Cardiac muscle cell (in vitro differentiated cells and primary cell): ENCODE measurements at regions not wholly inside any gene's neighbourhood (a gene's known extent, or its start where the extent isn't known, plus 50 kb on each side); places are given as distances from the start of the nearest gene placed in this dataset.
A peak's percentile ranks its signal among the peaks of the same experiment; 100 is the strongest.

Experiments
- DNase-seq, 2 donors: peaks; one replicate each; pipeline versions ENCODE4 v3.0.0 to v3.0.0-alpha.2; 2010 to 2017; ENCODE audit warnings: low read depth in 1 of 2, low spot score in 1 of 2
- H3K27ac ChIP-seq: fragments of 200-600 bp; sonication (generic); 2 replicates; pipeline ENCODE4 v1.5.1; 2016
- H3K27me3 ChIP-seq: fragments of 200-600 bp; sonication (generic); 2 replicates; pipeline ENCODE4 v1.6.0; 2016; ENCODE audit warnings: control low read depth
- H3K36me3 ChIP-seq: fragments of 200-600 bp; sonication (generic); 2 replicates; pipeline ENCODE4 v1.5.1; 2016; ENCODE audit warnings: control low read depth
- H3K4me1 ChIP-seq: fragments of 200-600 bp; sonication (generic); 2 replicates; pipeline ENCODE4 v1.8.1; 2017; ENCODE audit warnings: low read depth, mild to moderate bottlenecking, mixed run types
- H3K4me3 ChIP-seq: fragments of 200-600 bp; sonication (generic); 2 replicates; pipeline ENCODE4 v1.5.1; 2016; ENCODE audit warnings: mild to moderate bottlenecking
- H3K9me3 ChIP-seq: fragments of 200-600 bp; sonication (generic); 2 replicates; pipeline ENCODE4 v1.5.1; 2017; ENCODE audit warnings: low read depth, mild to moderate bottlenecking, control low read depth
- TF ChIP-seq, protein P1 (sequence below): IDR thresholded peaks from 2 replicates; pipeline ENCODE4 v1.5.1; 2012; ENCODE audit warnings: low read depth, mild to moderate bottlenecking, low read length

DNA sequence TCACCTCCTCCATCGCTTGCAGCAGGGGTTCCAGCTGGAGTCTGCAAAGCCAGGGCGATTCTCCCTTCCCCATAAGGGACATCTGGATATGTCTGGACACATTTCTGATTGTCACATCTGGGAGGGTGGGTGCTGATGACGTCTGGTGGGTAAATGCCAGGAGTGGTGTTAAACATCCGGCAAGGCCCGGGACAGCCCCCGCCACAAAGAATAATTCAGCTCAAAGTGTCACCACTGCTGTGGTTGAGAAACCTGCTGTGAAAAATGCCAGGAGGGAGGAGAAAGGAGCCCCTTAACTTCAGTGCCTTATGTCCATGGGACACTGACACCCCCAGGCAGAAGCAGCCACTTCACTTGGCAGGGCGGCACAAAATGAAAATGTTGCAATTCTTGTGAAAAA, 179.4 kb upstream of the SDK2 start:
- H3K27me3 ChIP-seq: no peaks in the 10 kb centered on the region
- DNase-seq: no peak
- H3K27ac ChIP-seq: no peak overlapping the region

DNA sequence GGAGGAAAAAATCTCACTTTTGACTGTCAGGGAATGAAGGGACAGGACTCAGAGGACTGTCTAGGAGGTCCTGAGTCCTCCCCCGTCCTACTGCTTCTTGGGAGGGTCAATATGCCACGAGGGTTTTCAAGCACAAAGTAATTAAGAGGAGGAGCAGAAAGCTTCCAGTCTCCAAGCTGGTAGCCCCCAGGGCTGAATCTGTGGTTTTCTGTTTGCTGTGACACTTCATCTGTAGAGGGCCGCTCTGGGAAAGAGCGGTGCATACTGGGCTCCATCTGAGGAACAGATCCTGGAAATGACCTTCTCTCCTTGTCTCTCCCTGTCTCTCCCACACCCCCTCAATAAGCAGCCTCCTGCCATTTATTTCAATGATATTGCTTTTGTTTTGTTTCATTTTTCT, 180.1 kb upstream of the SDK2 start:
- no peak overlapping the region for H3K27ac ChIP-seq
- peaks cover 4% of the 10 kb centered on the region for H3K4me1 ChIP-seq
- no peak for DNase-seq
- TF ChIP-seq, protein P1, sequence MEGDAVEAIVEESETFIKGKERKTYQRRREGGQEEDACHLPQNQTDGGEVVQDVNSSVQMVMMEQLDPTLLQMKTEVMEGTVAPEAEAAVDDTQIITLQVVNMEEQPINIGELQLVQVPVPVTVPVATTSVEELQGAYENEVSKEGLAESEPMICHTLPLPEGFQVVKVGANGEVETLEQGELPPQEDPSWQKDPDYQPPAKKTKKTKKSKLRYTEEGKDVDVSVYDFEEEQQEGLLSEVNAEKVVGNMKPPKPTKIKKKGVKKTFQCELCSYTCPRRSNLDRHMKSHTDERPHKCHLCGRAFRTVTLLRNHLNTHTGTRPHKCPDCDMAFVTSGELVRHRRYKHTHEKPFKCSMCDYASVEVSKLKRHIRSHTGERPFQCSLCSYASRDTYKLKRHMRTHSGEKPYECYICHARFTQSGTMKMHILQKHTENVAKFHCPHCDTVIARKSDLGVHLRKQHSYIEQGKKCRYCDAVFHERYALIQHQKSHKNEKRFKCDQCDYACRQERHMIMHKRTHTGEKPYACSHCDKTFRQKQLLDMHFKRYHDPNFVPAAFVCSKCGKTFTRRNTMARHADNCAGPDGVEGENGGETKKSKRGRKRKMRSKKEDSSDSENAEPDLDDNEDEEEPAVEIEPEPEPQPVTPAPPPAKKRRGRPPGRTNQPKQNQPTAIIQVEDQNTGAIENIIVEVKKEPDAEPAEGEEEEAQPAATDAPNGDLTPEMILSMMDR: no peak
- H3K27me3 ChIP-seq: no peaks in the 10 kb centered on the region
- H3K9me3 ChIP-seq: no peaks in the 10 kb centered on the region
- H3K36me3 ChIP-seq: no peaks in the 10 kb centered on the region
- H3K4me3 ChIP-seq: no peak overlapping the region

More for the DNA sequence above, 179.4 kb upstream of the SDK2 start:
- peaks cover 4% of the 10 kb centered on the region for H3K4me1 ChIP-seq
- H3K36me3 ChIP-seq: no peaks in the 10 kb centered on the region
- no peaks in the 10 kb centered on the region for H3K9me3 ChIP-seq
- H3K4me3 ChIP-seq: no peak overlapping the region
- TF ChIP-seq, protein P1: no peak

DNA sequence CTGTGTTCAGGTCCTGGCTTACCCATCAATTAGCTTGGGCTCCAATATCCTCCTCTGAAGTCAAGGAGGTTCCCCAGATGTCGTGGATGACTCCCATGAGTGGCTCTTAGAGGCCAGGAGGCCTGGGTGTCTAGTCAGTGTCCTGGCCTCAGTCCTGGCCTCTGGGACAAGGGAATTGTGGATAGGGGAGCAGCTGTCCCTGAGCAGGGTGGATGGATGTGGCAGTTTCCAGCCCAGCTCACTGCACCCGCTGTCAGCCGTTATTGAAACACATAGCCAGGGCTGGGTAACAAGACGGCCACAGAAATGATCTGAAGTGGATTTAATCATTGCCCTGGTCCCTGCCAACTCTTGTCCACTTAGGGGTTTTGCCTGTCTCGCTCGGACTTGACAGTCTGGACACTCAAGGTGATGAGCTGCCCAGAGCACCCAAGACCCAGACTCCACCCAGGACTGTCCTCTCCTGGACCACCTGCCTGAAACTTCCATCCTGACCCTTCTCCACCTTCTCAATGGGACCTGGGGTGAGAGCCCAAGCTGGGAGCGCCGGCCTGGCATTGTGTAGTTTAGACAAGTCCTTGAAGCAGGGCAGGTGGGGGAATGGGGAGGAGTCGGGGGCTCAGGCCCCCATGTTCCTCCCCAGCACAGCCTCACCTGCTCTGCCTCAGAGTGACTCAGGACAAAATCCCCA, 182.1 kb upstream of the SDK2 start:
- Histone ChIP-seq H3K27me3 (no peaks in the 10 kb centered on the region), H3K9me3 (no peaks in the 10 kb centered on the region), H3K36me3 (no peaks in the 10 kb centered on the region), H3K27ac (no peak overlapping the region), H3K4me1 (peaks cover 4% of the 10 kb centered on the region), H3K4me3 (no peak overlapping the region)
- no peak for DNase-seq
- TF ChIP-seq, protein P1: no peak

DNA sequence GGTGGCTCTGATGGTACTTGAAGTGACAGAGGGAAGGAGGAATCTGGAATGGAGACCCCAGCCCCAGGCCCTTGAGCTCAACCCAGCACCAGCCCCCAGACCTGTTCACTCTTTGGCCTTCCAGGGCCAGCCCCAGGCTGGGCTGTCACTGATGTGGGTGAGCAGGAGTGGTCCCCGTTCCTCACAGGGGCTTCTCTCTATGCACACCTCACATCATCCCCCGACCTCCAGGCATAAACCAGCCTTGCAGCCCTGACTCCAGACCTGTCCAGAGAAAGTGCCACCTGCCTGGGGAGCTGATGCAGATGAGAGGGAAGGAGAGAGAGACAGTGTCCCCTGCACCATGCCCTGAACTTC, 182.6 kb upstream of the SDK2 start:
- TF ChIP-seq, protein P1: no peak
- Histone ChIP-seq H3K4me1 (peaks cover 4% of the 10 kb centered on the region), H3K9me3 (no peaks in the 10 kb centered on the region), H3K27ac (no peak overlapping the region), H3K27me3 (no peaks in the 10 kb centered on the region), H3K4me3 (no peak overlapping the region), H3K36me3 (no peaks in the 10 kb centered on the region)
- DNase-seq: no peak

DNA sequence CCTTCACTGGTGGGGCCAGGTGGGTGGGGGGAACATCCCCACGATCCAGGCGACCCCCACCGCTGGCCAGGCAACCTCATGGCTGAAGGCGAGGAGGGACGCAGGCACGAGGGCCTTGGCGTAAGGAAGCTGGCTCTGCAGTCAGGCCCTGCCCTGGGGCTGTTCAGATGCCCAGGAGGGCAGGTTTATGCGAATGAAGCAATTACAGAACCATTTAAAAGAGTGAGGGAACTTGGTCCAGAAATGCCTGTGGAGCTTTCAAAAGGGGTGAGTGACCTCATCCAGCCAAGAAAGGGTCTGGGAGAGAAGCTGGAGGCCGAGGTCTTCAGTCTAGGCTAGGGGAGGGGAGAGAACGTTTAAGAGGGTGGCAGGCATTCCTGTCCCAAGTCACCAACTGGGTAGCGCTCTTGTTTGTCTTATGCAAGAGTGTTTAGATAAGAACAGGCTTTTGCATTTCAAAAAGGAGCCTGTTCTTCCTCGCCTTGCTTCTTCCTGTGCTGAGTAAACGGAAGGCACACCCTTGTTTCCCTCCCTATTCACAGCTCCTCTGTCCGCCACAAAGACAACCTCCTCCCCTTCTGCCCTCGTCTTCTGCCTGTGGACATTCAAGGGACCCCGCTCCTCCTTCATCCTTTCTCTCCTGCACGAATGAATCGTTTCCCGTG, 183.5 kb upstream of the SDK2 start:
- Histone ChIP-seq H3K4me1 (peaks cover 4% of the 10 kb centered on the region), H3K36me3 (no peaks in the 10 kb centered on the region), H3K9me3 (no peaks in the 10 kb centered on the region), H3K27me3 (no peaks in the 10 kb centered on the region), H3K27ac (no peak overlapping the region), H3K4me3 (no peak overlapping the region)
- TF ChIP-seq, protein P1: no peak
- DNase-seq: peak in 1 of 2 donors; percentile 13
